Upper lobe of left lung (tissue), 6 donors: ENCODE measurements at regions not wholly inside any gene's neighbourhood (a gene's known extent, or its start where the extent isn't known, plus 50 kb on each side); places are given as distances from the start of the nearest gene placed in this dataset.

Experiments
- ATAC-seq, 2 donors: fragments of 200-7000 bp; cut with Tn5 transposase; one replicate each; pipeline ENCODE4 v1.9.1; 2022; ENCODE audit warnings: mild to moderate bottlenecking in 2 of 2, moderate library complexity in 2 of 2; ENCODE audit not compliant: low FRiP score in 2 of 2
- DNase-seq, 2 donors: peaks; one replicate each; pipeline ENCODE4 v3.0.0-alpha.2; 2019 to 2020
- H3K27ac ChIP-seq, 4 donors: fragments of 200-600 bp; sonication (generic); one replicate each; pipeline ENCODE4 v1.5.1; 2016 to 2019
- H3K27me3 ChIP-seq, 4 donors: fragments of 200-600 bp; sonication (generic); one replicate each; pipeline ENCODE4 v1.5.1; 2017 to 2019
- H3K36me3 ChIP-seq, 4 donors: fragments of 200-600 bp; sonication (generic); one replicate each; pipeline ENCODE4 v1.5.1; 2016 to 2019
- H3K4me1 ChIP-seq, 4 donors: fragments of 200-600 bp; sonication (generic); one replicate each; pipeline ENCODE4 v1.5.1; 2018 to 2019
- H3K4me3 ChIP-seq, 4 donors: fragments of 200-600 bp; sonication (generic); one replicate each; pipeline ENCODE4 v1.5.1; 2017 to 2019; ENCODE audit warnings: mild to moderate bottlenecking in 2 of 4, moderate library complexity in 1 of 4
- H3K9me3 ChIP-seq, 4 donors: fragments of 200-600 bp; sonication (generic); one replicate each; pipeline ENCODE4 v1.5.1; 2018 to 2019
- CTCF ChIP-seq, 6 experiments: fragments of 450-650 bp in 4 of 6; fragments of 200-600 bp in 2 of 6; sonication (generic) in 2 of 6; IDR thresholded peaks; one replicate each; pipeline ENCODE4 v1.5.1; 2016 to 2019; ENCODE audit warnings: antibody characterized with exemption in 6 of 6
- EP300 ChIP-seq, 4 donors: sonication (generic); formaldehyde crosslinking; IDR thresholded peaks; one replicate each; pipeline ENCODE4 v1.5.1; 2017; ENCODE audit warnings: antibody characterized with exemption in 4 of 4, control low read depth in 2 of 4
- POLR2A ChIP-seq, 4 donors: fragments of 450-650 bp; IDR thresholded peaks; one replicate each; pipeline ENCODE4 v1.5.1; 2016 to 2017; ENCODE audit warnings: antibody characterized with exemption in 4 of 4, mild to moderate bottlenecking in 2 of 4
- POLR2AphosphoS5 ChIP-seq, 2 donors: sonication (generic); formaldehyde crosslinking; IDR thresholded peaks; one replicate each; pipeline ENCODE4 v1.5.1; 2017; ENCODE audit warnings: antibody characterized with exemption in 2 of 2
- WGBS, 2 donors: methylation state at CpG; one replicate each; pipeline ENCODE4 v1.1.5; 2017 to 2018; 5-methylcytosine and 5-hydroxymethylcytosine counted together
- donor health status: DM: no; HTN: no; CAD: no; lungs with moderate emphysema.
- donor health status: DM: no; HTN: yes; CAD: no; lungs with severe emphysema.

GRCh38 chr3:102661707-102662497, 227.1 kb downstream of the ZPLD1 start:
- no peak overlapping the region for H3K27ac ChIP-seq
- TF ChIP-seq CTCF (IDR thresholded peaks at IDR 0.05) (no peak), POLR2AphosphoS5 (IDR thresholded peaks at IDR 0.05) (no peak), EP300 (IDR thresholded peaks at IDR 0.05) (no peak), POLR2A (IDR thresholded peaks at IDR 0.05) (no peak)
- no peaks in the 10 kb centered on the region for H3K4me1 ChIP-seq
- 78 to 81% methylated on average over 5 of the region's 5 CpGs for WGBS, 2 donors
- no peaks in the 10 kb centered on the region for H3K9me3 ChIP-seq
- H3K4me3 ChIP-seq, result no peak overlapping the region
- ATAC-seq (no peak), DNase-seq (no peak)
- H3K27me3 ChIP-seq, result no peaks in the 10 kb centered on the region
- H3K36me3 ChIP-seq, result no peaks in the 10 kb centered on the region

GRCh38 chr3:102662498-102662772, 227.6 kb downstream of the ZPLD1 start:
- Histone ChIP-seq H3K9me3 (no peaks in the 10 kb centered on the region), H3K36me3 (no peaks in the 10 kb centered on the region), H3K4me1 (no peaks in the 10 kb centered on the region), H3K27ac (no peak overlapping the region), H3K27me3 (no peaks in the 10 kb centered on the region), H3K4me3 (no peak overlapping the region)
- ATAC-seq, result no peak
- no peak for TF ChIP-seq CTCF (IDR thresholded peaks at IDR 0.05)
- no peak for TF ChIP-seq POLR2AphosphoS5 (IDR thresholded peaks at IDR 0.05)
- TF ChIP-seq POLR2A (IDR thresholded peaks at IDR 0.05), result no peak
- TF ChIP-seq EP300 (IDR thresholded peaks at IDR 0.05), result no peak
- DNase-seq, result no peak

GRCh38 chr3:102664126-102664525, 229.3 kb downstream of the ZPLD1 start:
- TF ChIP-seq POLR2AphosphoS5 (IDR thresholded peaks at IDR 0.05) (no peak), CTCF (IDR thresholded peaks at IDR 0.05) (no peak), POLR2A (IDR thresholded peaks at IDR 0.05) (no peak), EP300 (IDR thresholded peaks at IDR 0.05) (no peak)
- ATAC-seq (no peak), DNase-seq (no peak)
- Histone ChIP-seq H3K4me3 (no peak overlapping the region), H3K4me1 (no peaks in the 10 kb centered on the region), H3K36me3 (no peaks in the 10 kb centered on the region), H3K9me3 (no peaks in the 10 kb centered on the region), H3K27me3 (no peaks in the 10 kb centered on the region), H3K27ac (no peak overlapping the region)
- 85 to 90% methylated on average over 6 of the region's 6 CpGs for WGBS, 2 donors

GRCh38 chr3:102665183-102665582, 230.4 kb downstream of the ZPLD1 start:
- TF ChIP-seq EP300 (IDR thresholded peaks at IDR 0.05), result no peak
- no peak for TF ChIP-seq POLR2AphosphoS5 (IDR thresholded peaks at IDR 0.05)
- no peak for TF ChIP-seq CTCF (IDR thresholded peaks at IDR 0.05)
- no peak for TF ChIP-seq POLR2A (IDR thresholded peaks at IDR 0.05)
- DNase-seq, result no peak
- Histone ChIP-seq H3K4me1 (no peaks in the 10 kb centered on the region), H3K36me3 (no peaks in the 10 kb centered on the region), H3K27ac (no peak overlapping the region), H3K9me3 (no peaks in the 10 kb centered on the region), H3K27me3 (no peaks in the 10 kb centered on the region), H3K4me3 (no peak overlapping the region)
- no peak for ATAC-seq
- WGBS, 2 donors, result 85 to 86% methylated on average over 4 of the region's 4 CpGs

- no peak overlapping the region for H3K27ac ChIP-seq
- no peak overlapping the region for H3K4me3 ChIP-seq
- no peaks in the 10 kb centered on the region for H3K36me3 ChIP-seq
- H3K27me3 ChIP-seq, result no peaks in the 10 kb centered on the region
- no peak for DNase-seq
- H3K9me3 ChIP-seq, result no peaks in the 10 kb centered on the region
- no peak for ATAC-seq
- TF ChIP-seq CTCF (IDR thresholded peaks at IDR 0.05), result no peak
- WGBS, 2 donors, result 77 to 82% methylated on average over 4 of the region's 4 CpGs
- no peaks in the 10 kb centered on the region for H3K4me1 ChIP-seq
Measured at GRCh38 chr3:102668247-102668646, 233.4 kb downstream of the ZPLD1 start.
